ACC112 (cell line): ENCODE measurements at regions not wholly inside any gene's neighbourhood (a gene's known extent, or its start where the extent isn't known, plus 50 kb on each side); places are given as distances from the start of the nearest gene placed in this dataset.

Experiments
- H2AFZ ChIP-seq: fragments of 200-600 bp; sonication (generic); one replicate; pipeline ENCODE4 v1.6.0; 2017; ENCODE audit warnings: antibody characterized with exemption, low read length; ENCODE audit not compliant: unreplicated experiment
- H3K27ac ChIP-seq: fragments of 200-600 bp; sonication (generic); 2 replicates; pipeline ENCODE4 v1.5.1; 2014; ENCODE audit warnings: low read depth, mild to moderate bottlenecking, antibody characterized with exemption, low read length, moderate library complexity
- H3K27me3 ChIP-seq: fragments of 200-600 bp; sonication (generic); 2 replicates; pipeline ENCODE4 v1.6.1; 2014; ENCODE audit warnings: mild to moderate bottlenecking, antibody characterized with exemption, low read length, moderate library complexity, mixed read lengths; ENCODE audit not compliant: insufficient read depth
- H3K36me3 ChIP-seq: fragments of 200-600 bp; sonication (generic); 2 replicates; pipeline ENCODE4 v1.6.1; 2016; ENCODE audit warnings: mild to moderate bottlenecking, antibody characterized with exemption, low read length, moderate library complexity, mixed read lengths; ENCODE audit not compliant: insufficient read depth
- H3K4me1 ChIP-seq: fragments of 200-600 bp; sonication (generic); one replicate; pipeline ENCODE4 v1.6.1; 2016; ENCODE audit warnings: low read length, mixed read lengths; ENCODE audit not compliant: insufficient read depth, unreplicated experiment, control insufficient read depth
- H3K4me3 ChIP-seq: fragments of 200-600 bp; sonication (generic); 2 replicates; pipeline ENCODE4 v1.5.1; 2014; ENCODE audit warnings: mild to moderate bottlenecking, low read depth, low read length
- H3K79me2 ChIP-seq: fragments of 200-600 bp; sonication (generic); one replicate; pipeline ENCODE4 v1.6.0; 2016; ENCODE audit warnings: low read length; ENCODE audit not compliant: control insufficient read depth, unreplicated experiment, insufficient read depth

DNA sequence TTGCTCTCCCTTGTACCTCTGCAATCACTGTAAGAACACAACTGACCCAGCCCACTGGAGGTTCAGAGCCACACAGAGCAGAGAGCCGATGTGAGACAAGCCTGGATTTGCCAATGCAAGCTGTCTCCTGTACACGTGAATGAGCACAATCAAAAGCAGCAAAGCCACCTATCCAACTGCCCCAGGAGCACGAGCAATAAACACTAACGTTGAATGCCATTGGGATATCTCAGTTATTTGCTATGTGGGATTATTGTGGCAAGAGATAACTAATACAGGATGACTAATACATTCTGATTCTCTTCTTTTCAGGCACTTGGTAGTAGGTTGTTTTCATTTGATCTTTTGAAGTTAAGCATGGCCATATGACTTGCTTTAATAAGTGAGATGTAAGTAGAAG is 85.2 kb upstream of the FAM216B start:
- H2AFZ ChIP-seq, result peak overlapping the region; percentile 52
- H3K4me3 ChIP-seq, result no peak overlapping the region
- peaks cover 10% of the 10 kb centered on the region for H3K4me1 ChIP-seq
- no peaks in the 10 kb centered on the region for H3K27me3 ChIP-seq
- no peaks in the 10 kb centered on the region for H3K79me2 ChIP-seq
- H3K27ac ChIP-seq, result no peak overlapping the region
- no peaks in the 10 kb centered on the region for H3K36me3 ChIP-seq

DNA sequence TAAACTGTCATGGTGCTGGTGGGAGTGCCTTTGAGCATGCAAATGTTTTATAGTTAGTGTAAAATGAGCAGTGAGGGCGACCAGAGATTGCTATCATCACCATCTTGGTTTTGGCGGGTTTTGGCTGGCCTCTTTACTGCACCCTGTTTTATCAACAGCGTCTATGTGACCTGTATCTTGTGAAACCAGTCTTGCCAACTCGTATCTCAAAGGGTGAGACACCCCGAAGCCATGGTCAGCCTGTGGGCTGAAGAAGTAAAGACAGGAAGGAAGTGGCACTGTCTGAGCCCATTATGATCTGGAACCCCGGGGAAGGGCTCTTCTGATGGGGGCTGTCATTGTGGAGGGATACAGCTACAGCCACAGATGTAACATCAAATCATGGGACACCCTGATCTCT is 81.5 kb upstream of the FAM216B start:
- Histone ChIP-seq H3K79me2 (no peaks in the 10 kb centered on the region), H3K27me3 (no peaks in the 10 kb centered on the region), H3K27ac (no peak overlapping the region), H3K4me3 (no peak overlapping the region), H2AFZ (no peak overlapping the region), H3K36me3 (no peaks in the 10 kb centered on the region), H3K4me1 (peaks cover 10% of the 10 kb centered on the region)

DNA sequence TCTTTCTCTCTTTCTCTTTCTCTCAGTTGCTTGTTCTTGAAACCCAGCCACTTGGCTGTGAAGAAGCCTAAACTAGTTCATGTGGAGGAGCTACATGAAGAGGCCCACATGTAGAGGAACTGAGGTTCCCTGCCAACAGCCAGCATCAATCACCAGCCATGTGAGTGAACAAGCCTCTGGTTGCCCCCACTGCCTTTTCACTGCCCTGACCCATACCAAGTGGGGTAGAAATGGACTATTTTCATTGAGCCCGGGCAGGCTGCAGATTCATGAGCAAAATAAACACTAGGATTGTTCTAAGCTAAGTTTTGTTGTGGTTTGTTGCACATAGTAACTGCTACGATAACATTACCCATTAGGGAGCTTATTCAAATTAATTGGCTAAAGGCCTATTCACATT is 78.7 kb upstream of the FAM216B start:
- H2AFZ ChIP-seq, result no peak overlapping the region

GRCh38 chr13:42703740-42704139 is 77.6 kb upstream of the FAM216B start:
- Histone ChIP-seq H3K27ac (no peak overlapping the region), H3K27me3 (no peaks in the 10 kb centered on the region), H2AFZ (no peak overlapping the region), H3K36me3 (no peaks in the 10 kb centered on the region), H3K4me3 (no peak overlapping the region), H3K4me1 (peaks cover 12% of the 10 kb centered on the region), H3K79me2 (no peaks in the 10 kb centered on the region)

More for the DNA sequence above, 78.7 kb upstream of the FAM216B start:
- Histone ChIP-seq H3K4me1 (peaks cover 9% of the 10 kb centered on the region), H3K4me3 (no peak overlapping the region), H3K27me3 (no peaks in the 10 kb centered on the region), H3K79me2 (no peaks in the 10 kb centered on the region), H3K36me3 (no peaks in the 10 kb centered on the region), H3K27ac (no peak overlapping the region)

DNA sequence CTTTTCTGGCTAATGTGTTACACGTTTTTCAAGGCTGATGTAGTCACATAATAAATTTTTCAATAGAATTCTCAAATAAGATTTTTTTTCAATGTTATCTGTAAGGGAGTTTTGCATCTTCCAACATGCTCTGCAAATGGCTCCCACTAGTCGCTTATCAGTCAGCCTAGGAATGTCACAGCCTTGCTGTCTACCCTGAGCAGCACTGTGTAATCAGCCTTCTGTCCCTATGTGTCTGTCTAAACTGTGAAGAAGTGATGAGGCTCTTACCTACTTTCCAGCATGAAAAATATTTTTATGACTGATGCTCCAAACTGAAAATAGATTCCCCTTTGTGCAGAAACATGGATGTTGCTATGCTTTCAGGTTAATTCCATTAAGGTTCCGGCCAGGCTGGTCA is 75.1 kb upstream of the FAM216B start:
- no peaks in the 10 kb centered on the region for H3K79me2 ChIP-seq
- H3K27ac ChIP-seq, result no peak overlapping the region
- H3K4me1 ChIP-seq, result peaks cover 12% of the 10 kb centered on the region
- no peaks in the 10 kb centered on the region for H3K36me3 ChIP-seq
- H2AFZ ChIP-seq, result no peak overlapping the region
- H3K27me3 ChIP-seq, result no peaks in the 10 kb centered on the region
- no peak overlapping the region for H3K4me3 ChIP-seq

- no peaks in the 10 kb centered on the region for H3K27me3 ChIP-seq
- H3K4me1 ChIP-seq, result peaks cover 12% of the 10 kb centered on the region
- no peak overlapping the region for H2AFZ ChIP-seq
- H3K4me3 ChIP-seq, result no peak overlapping the region
- H3K79me2 ChIP-seq, result no peaks in the 10 kb centered on the region
- no peak overlapping the region for H3K27ac ChIP-seq
- H3K36me3 ChIP-seq, result no peaks in the 10 kb centered on the region
These were observed 74.3 kb upstream of the FAM216B start for GRCh38 chr13:42707048-42707447.

- Histone ChIP-seq H2AFZ (no peak overlapping the region), H3K36me3 (no peaks in the 10 kb centered on the region), H3K4me3 (no peak overlapping the region), H3K79me2 (no peaks in the 10 kb centered on the region), H3K27ac (no peak overlapping the region), H3K4me1 (peaks cover 12% of the 10 kb centered on the region), H3K27me3 (no peaks in the 10 kb centered on the region)
These were observed 73.8 kb upstream of the FAM216B start for GRCh38 chr13:42707586-42707985.

DNA sequence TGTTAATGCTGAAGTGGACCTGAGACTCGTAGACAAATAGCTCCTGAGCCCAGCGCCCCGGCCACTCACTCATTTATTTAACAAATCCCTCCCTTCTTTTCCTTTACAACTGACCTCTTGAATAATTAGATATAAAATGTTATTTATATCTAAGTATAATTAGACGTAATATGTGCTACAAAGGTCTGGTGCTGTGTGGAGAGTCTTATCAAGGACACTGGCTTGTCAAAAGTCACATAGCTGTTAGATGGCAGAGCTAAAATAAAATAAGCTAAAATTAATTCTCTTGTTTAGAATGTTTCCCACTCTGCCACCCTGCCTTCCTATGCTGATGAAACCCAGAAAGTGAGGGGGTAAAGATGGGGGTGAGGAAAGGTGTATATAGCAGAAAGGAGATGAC is 73.0 kb upstream of the FAM216B start:
- no peak overlapping the region for H3K4me3 ChIP-seq
- H3K4me1 ChIP-seq, result peaks cover 12% of the 10 kb centered on the region
- H2AFZ ChIP-seq, result no peak overlapping the region
- H3K27me3 ChIP-seq, result no peaks in the 10 kb centered on the region
- no peak overlapping the region for H3K27ac ChIP-seq
- H3K79me2 ChIP-seq, result no peaks in the 10 kb centered on the region
- no peaks in the 10 kb centered on the region for H3K36me3 ChIP-seq

DNA sequence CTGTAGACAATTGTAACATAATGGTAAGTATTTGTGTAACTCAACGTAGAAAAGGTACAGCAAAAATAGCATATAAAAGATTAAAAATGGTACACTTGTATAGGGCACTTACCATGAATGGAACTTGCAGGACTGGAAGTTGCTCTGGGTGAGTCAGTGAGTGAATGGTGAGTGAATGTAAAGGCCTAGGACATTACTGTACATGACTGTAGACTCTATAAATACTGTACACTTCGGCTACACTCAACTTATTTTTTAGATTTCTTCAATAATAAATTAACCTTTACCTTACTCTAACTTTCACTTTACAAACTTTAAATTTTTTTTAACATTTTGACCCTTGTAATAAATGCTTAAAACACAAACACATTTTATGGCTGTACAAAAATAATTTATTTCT is 72.1 kb upstream of the FAM216B start:
- Histone ChIP-seq H3K4me1 (peaks cover 12% of the 10 kb centered on the region), H3K79me2 (no peaks in the 10 kb centered on the region), H3K4me3 (no peak overlapping the region), H2AFZ (no peak overlapping the region), H3K27ac (no peak overlapping the region), H3K27me3 (no peaks in the 10 kb centered on the region), H3K36me3 (no peaks in the 10 kb centered on the region)

DNA sequence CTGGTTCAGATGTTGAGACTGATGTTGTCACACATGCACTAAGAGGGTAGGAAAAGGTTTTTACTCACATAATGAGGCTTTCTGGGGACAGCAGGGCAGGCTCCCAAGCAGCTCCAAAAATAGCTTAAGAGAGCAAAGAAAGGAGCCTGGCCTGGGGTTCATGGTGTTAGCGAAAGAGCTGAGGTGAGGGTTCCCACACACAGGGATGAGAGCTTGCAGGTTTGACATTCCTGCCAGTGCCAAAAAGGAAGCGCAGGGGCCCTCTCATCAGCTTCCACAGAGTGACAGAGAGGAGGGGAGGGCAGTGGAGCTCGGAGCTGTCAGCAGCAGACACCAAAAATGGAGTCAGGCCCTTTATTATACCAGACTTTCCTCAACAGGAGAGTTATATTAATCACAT is 65.5 kb upstream of the FAM216B start:
- Histone ChIP-seq H3K36me3 (no peaks in the 10 kb centered on the region), H3K4me1 (peaks cover 10% of the 10 kb centered on the region), H3K27ac (no peak overlapping the region), H2AFZ (no peak overlapping the region), H3K4me3 (no peak overlapping the region), H3K27me3 (no peaks in the 10 kb centered on the region), H3K79me2 (no peaks in the 10 kb centered on the region)

DNA sequence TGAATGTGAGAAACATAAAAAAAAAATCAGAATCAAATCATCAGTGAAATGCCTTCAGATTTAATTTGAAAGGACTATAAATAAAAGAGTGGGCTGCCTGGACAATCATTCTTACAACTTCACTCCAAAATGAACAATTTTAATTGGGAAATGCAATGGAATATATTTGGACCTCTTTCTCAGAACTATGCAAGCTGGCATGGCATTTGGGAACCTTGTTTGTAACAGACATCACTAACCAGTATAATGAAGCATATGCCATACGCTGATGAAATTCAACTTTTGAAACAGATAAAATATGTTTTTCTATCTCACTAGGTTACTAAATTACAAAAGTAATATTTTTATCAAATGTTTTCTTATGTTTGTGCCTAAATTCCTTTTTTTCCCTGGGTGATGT is 64.2 kb upstream of the FAM216B start:
- Histone ChIP-seq H2AFZ (no peak overlapping the region), H3K4me3 (no peak overlapping the region)

More for the DNA sequence above, 64.2 kb upstream of the FAM216B start:
- H3K36me3 ChIP-seq, result no peaks in the 10 kb centered on the region
- H3K27me3 ChIP-seq, result no peaks in the 10 kb centered on the region
- no peaks in the 10 kb centered on the region for H3K79me2 ChIP-seq
- peaks cover 18% of the 10 kb centered on the region for H3K4me1 ChIP-seq
- H3K27ac ChIP-seq, result no peak overlapping the region
